HCT116 (cell line): ENCODE measurements at regions not wholly inside any gene's neighbourhood (a gene's known extent, or its start where the extent isn't known, plus 50 kb on each side); places are given as distances from the start of the nearest gene placed in this dataset.

ENCODE experiments used
- ATAC-seq: fragments of 200-7000 bp; cut with Tn5 transposase; 2 replicates; pipeline ENCODE4 v1.9.1; 2020; ENCODE audit warnings: mild to moderate bottlenecking, moderate library complexity
- BruUV-seq: library from RNA; stranded (reverse); fragments of 400-500 nt; replicated peaks from 2 replicates; lab custom pipeline; 2021; lab: Mats Ljungman, UMichigan
- CTCF ChIA-PET: fragments of 300-600 bp; sonication (Branson Sonifier 250); formaldehyde crosslinking; loops from one replicate; lab custom pipeline; 2021; ENCODE audit warnings: antibody characterized with exemption; lab: Charles Lee
- POLR2A ChIA-PET: fragments of 300-600, 350-600 bp; sonication (Branson Sonifier 250); formaldehyde crosslinking; loops from one replicate; lab custom pipeline; 2021; ENCODE audit warnings: antibody characterized with exemption; lab: Charles Lee
- RAD21 ChIA-PET, 2 experiments: fragments of 300-600 bp; sonication (Branson Sonifier 250); formaldehyde crosslinking; loops; one replicate each; lab custom pipeline; 2023; ENCODE audit warnings: low total read pairs in 2 of 2; ENCODE audit not compliant: uncharacterized antibody in 2 of 2, unreplicated experiment in 2 of 2, low non-redundant PET in 1 of 2; lab: Charles Lee
- DNase-seq: peaks from one replicate; pipeline ENCODE4 v3.0.0-alpha.2; 2010; ENCODE audit warnings: low read depth, low spot score
- H2AFZ ChIP-seq: fragments of 200-600 bp; shearing (Covaris generic), sonication (generic); 2 replicates; pipeline ENCODE4 v1.6.1; 2017; ENCODE audit warnings: low read depth, mixed run types, mixed read lengths, antibody characterized with exemption, low read length; ENCODE audit not compliant: poor library complexity, severe bottlenecking
- H3K27ac ChIP-seq: 2 replicates; pipeline ENCODE4 v1.5.1; 2012; ENCODE audit warnings: low read depth, low read length
- H3K27me3 ChIP-seq: fragments of 200-600 bp; sonication (generic); 2 replicates; pipeline ENCODE4 v1.6.1; 2016; ENCODE audit warnings: mixed run types, low read length, mixed read lengths; ENCODE audit not compliant: insufficient read depth
- H3K36me3 ChIP-seq, 2 experiments: fragments of 200-500 bp in 1 of 2; fragments of 200-600 bp in 1 of 2; sonication (Bioruptor generic) in 1 of 2; sonication (generic) in 1 of 2; 2 replicates each; pipeline versions ENCODE4 v1.5.1 to v1.6.1; 2014 to 2016; ENCODE audit warnings: low read length in 2 of 2, inconsistent platforms in 1 of 2, mixed read lengths in 1 of 2, mixed run types in 1 of 2; ENCODE audit not compliant: insufficient read depth in 2 of 2, control insufficient read depth in 1 of 2
- H3K4me1 ChIP-seq, 2 experiments: fragments of 200-600 bp in 1 of 2; sonication (generic) in 1 of 2; 2 replicates each; pipeline versions ENCODE4 v1.5.1 to v1.6.1; 2012 to 2017; ENCODE audit warnings: low read length in 2 of 2, inconsistent platforms in 1 of 2, mild to moderate bottlenecking in 1 of 2, mixed read lengths in 1 of 2, mixed run types in 1 of 2, moderate library complexity in 1 of 2; ENCODE audit not compliant: insufficient read depth in 2 of 2, control insufficient read depth in 1 of 2
- H3K4me2 ChIP-seq: fragments of 200-600 bp; sonication (generic); 2 replicates; pipeline ENCODE4 v1.6.1; 2017; ENCODE audit warnings: mixed run types, low read length, mixed read lengths
- H3K4me3 ChIP-seq, 2 experiments: fragments of 200-600 bp in 1 of 2; sonication (generic) in 1 of 2; replicated peaks in 1 of 2; 2 replicates each; pipeline ENCODE4 v1.5.1; 2011 to 2016; ENCODE audit warnings: low read length in 2 of 2, control low read depth in 1 of 2, low read depth in 1 of 2, mild to moderate bottlenecking in 1 of 2, mixed read lengths in 1 of 2, mixed run types in 1 of 2
- H3K79me2 ChIP-seq: fragments of 200-600 bp; sonication (generic); 2 replicates; pipeline ENCODE4 v1.6.1; 2017; ENCODE audit warnings: mild to moderate bottlenecking, mixed run types, low read length, moderate library complexity, mixed read lengths; ENCODE audit not compliant: insufficient read depth
- H3K9ac ChIP-seq: fragments of 200-600 bp; sonication (generic); 2 replicates; pipeline ENCODE4 v1.6.1; 2016; ENCODE audit warnings: low read length, mixed read lengths
- H3K9me2 ChIP-seq: fragments of 200-600 bp; sonication (generic), shearing (Covaris generic); 2 replicates; pipeline ENCODE4 v1.6.1; 2017; ENCODE audit warnings: mixed run types, mild to moderate bottlenecking, moderate library complexity; ENCODE audit not compliant: insufficient read depth
- H3K9me3 ChIP-seq, 2 experiments: fragments of 200-500 bp in 1 of 2; fragments of 200-600 bp in 1 of 2; sonication (Bioruptor generic) in 1 of 2; sonication (generic) in 1 of 2; 2 replicates each; pipeline ENCODE4 v1.6.1; 2014 to 2017; ENCODE audit warnings: low read length in 2 of 2, mixed read lengths in 2 of 2, inconsistent platforms in 1 of 2, low read depth in 1 of 2, mild to moderate bottlenecking in 1 of 2, mixed run types in 1 of 2, moderate library complexity in 1 of 2; ENCODE audit not compliant: control insufficient read depth in 1 of 2, insufficient read depth in 1 of 2
- H4K20me1 ChIP-seq: fragments of 200-600 bp; sonication (generic), shearing (Covaris generic); 2 replicates; pipeline ENCODE4 v1.6.1; 2017; ENCODE audit warnings: mixed run types, mild to moderate bottlenecking, moderate library complexity; ENCODE audit not compliant: insufficient read depth
- CBX3 ChIP-seq: IDR thresholded peaks from 2 replicates; pipeline ENCODE4 v1.6.1; 2012; ENCODE audit warnings: low read depth
- EGR1 ChIP-seq: IDR thresholded peaks from 2 replicates; pipeline ENCODE4 v1.6.1; 2012; ENCODE audit warnings: low read depth
- ELF1 ChIP-seq: IDR thresholded peaks from 2 replicates; pipeline ENCODE4 v1.6.1; 2012; ENCODE audit warnings: low read depth, borderline replicate concordance
- EZH2 ChIP-seq: fragments of 200-600 bp; sonication (generic); IDR thresholded peaks from 2 replicates; pipeline ENCODE4 v1.6.1; 2017; ENCODE audit warnings: antibody characterized with exemption, mixed run types
- EZH2phosphoT487 ChIP-seq: fragments of 200-600 bp; IDR thresholded peaks from 2 replicates; pipeline ENCODE4 v1.6.1; 2018; ENCODE audit warnings: antibody characterized with exemption, borderline replicate concordance
- JUND ChIP-seq: IDR thresholded peaks from 2 replicates; pipeline ENCODE4 v1.6.1; 2012
- POLR2A ChIP-seq: IDR thresholded peaks from 2 replicates; pipeline ENCODE4 v1.7.0; 2011; ENCODE audit warnings: borderline replicate concordance; ENCODE audit not compliant: insufficient read depth, insufficient read length; ENCODE audit errors: extremely low read depth
- POLR2AphosphoS5 ChIP-seq: IDR thresholded peaks from 2 replicates; pipeline ENCODE4 v1.6.1; 2011; ENCODE audit warnings: mild to moderate bottlenecking, low read depth, low read length, moderate library complexity
- RAD21 ChIP-seq: IDR thresholded peaks from 2 replicates; pipeline ENCODE4 v1.6.1; 2012; ENCODE audit warnings: low read depth, mild to moderate bottlenecking
- SIN3A ChIP-seq: IDR thresholded peaks from 2 replicates; pipeline ENCODE4 v1.6.1; 2012; ENCODE audit warnings: low read depth
- SP1 ChIP-seq: IDR thresholded peaks from 2 replicates; pipeline ENCODE4 v1.6.1; 2012; ENCODE audit warnings: low read depth
- TCF7L2 ChIP-seq: IDR thresholded peaks from 2 replicates; pipeline ENCODE4 v1.7.0; 2011; ENCODE audit warnings: borderline replicate concordance, inconsistent platforms; ENCODE audit not compliant: insufficient read depth, insufficient read length; ENCODE audit errors: extremely low read depth
- ZFX ChIP-seq: fragments of 450-650 bp; IDR thresholded peaks from 2 replicates; pipeline ENCODE4 v1.6.1; 2017
- intact Hi-C: fragments of 100-400 bp; cut with micrococcal nuclease; formaldehyde crosslinking; loops from 2 replicates; pipeline ENCODE4 v1.10.0; 2022
- TF ChIP-seq, protein P1 (sequence below): IDR thresholded peaks from 2 replicates; pipeline ENCODE4 v1.6.1; 2011; ENCODE audit warnings: mild to moderate bottlenecking, low read length, moderate library complexity; ENCODE audit not compliant: insufficient replicate concordance; ENCODE audit errors: extremely low read depth
- TF ChIP-seq, protein P2 (sequence below): IDR thresholded peaks from 2 replicates; pipeline ENCODE4 v1.6.1; 2012; ENCODE audit warnings: low read depth
- TF ChIP-seq, protein P3 (sequence below): IDR thresholded peaks from 2 replicates; pipeline ENCODE4 v1.6.1; 2012

DNA sequence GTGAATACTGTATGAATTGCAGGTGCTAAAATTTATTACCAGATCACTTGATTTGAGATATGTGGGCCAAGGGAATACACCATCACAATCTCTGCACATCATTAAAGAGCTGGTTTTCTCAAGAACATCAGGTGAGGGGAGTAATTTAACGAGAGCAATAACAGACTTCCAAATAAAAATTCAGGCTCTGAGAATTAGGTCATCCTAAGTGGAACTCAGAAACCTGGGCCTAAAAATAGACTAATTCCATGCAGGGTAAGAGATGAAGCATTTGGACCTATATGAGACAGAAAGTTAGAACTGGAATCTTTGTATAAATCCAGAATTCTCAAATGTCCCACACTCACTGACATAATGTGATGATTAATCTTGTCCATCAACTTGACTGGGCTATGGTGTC lies 331.1 kb downstream of the ZNF621 start:
- H3K9me2 ChIP-seq: no peaks in the 10 kb centered on the region
- H3K4me3 ChIP-seq: no peak overlapping the region
- no peaks in the 10 kb centered on the region for H3K27me3 ChIP-seq
- H3K27ac ChIP-seq: no peak overlapping the region
- no peak overlapping the region for H3K4me2 ChIP-seq
- H3K36me3 ChIP-seq: no peaks in the 10 kb centered on the region
- H3K4me1 ChIP-seq: no peaks in the 10 kb centered on the region
- ATAC-seq (no peak), DNase-seq (no peak)
- ChIA-PET POLR2A (no interaction called here), RAD21 (no interaction called here)
- intact Hi-C loops: no loop called here
- no TSS peak for BruUV-seq
- no peak overlapping the region for H3K9ac ChIP-seq
- no peaks in the 10 kb centered on the region for H3K79me2 ChIP-seq
- no peak for TF ChIP-seq RAD21
- TF ChIP-seq, all 23 proteins: peak for 0
- no peaks in the 10 kb centered on the region for H3K9me3 ChIP-seq
- no peaks in the 10 kb centered on the region for H4K20me1 ChIP-seq
- CTCF ChIA-PET: no interaction called here
- no peak overlapping the region for H2AFZ ChIP-seq

DNA sequence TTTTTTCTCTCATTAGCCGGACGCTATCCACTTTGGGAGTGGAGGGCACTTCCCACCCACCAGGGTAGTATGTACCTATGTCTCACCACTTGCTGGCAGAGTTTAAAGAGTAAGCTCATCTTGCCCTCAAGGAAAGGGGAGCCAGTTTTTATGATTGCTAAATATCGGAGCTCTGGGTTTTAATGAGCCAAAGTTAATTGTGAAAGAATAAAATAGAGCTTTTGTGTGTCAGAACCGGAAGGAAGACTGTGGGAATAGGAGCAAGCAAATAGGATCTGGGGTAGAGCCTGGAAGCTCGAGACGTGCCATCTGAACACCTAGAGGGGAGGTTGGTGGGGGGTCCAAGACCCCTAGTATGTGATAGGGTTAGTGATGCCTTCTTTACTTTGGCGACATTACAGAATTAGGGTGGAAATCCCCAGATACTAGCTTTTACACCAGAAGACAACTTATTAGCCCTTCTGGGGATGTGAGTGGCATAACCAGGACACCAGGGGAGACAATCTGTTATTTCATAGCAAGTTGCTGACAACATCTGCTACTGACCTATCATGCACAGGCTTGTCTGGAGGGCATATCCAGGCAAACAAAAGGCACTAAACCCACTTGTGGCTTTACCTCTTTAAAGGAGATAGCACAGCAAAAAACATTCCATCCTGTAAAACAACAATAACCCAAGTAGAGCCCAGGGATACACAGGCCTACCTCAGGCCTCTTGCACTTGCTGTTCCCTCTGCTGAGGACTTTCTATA lies 333.8 kb downstream of the ZNF621 start:
- BruUV-seq: no TSS peak
- CTCF ChIA-PET: no interaction called here
- TF ChIP-seq POLR2A (no peak), EZH2phosphoT487 (no peak), POLR2AphosphoS5 (no peak), SIN3A (no peak), EZH2 (no peak), SP1 (no peak), TCF7L2 (no peak), ZFX (no peak), JUND (no peak), EGR1 (no peak), CBX3 (no peak), ELF1 (no peak)
- TF ChIP-seq, protein P1, sequence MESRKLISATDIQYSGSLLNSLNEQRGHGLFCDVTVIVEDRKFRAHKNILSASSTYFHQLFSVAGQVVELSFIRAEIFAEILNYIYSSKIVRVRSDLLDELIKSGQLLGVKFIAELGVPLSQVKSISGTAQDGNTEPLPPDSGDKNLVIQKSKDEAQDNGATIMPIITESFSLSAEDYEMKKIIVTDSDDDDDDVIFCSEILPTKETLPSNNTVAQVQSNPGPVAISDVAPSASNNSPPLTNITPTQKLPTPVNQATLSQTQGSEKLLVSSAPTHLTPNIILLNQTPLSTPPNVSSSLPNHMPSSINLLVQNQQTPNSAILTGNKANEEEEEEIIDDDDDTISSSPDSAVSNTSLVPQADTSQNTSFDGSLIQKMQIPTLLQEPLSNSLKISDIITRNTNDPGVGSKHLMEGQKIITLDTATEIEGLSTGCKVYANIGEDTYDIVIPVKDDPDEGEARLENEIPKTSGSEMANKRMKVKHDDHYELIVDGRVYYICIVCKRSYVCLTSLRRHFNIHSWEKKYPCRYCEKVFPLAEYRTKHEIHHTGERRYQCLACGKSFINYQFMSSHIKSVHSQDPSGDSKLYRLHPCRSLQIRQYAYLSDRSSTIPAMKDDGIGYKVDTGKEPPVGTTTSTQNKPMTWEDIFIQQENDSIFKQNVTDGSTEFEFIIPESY: no peak
- TF ChIP-seq, protein P2, sequence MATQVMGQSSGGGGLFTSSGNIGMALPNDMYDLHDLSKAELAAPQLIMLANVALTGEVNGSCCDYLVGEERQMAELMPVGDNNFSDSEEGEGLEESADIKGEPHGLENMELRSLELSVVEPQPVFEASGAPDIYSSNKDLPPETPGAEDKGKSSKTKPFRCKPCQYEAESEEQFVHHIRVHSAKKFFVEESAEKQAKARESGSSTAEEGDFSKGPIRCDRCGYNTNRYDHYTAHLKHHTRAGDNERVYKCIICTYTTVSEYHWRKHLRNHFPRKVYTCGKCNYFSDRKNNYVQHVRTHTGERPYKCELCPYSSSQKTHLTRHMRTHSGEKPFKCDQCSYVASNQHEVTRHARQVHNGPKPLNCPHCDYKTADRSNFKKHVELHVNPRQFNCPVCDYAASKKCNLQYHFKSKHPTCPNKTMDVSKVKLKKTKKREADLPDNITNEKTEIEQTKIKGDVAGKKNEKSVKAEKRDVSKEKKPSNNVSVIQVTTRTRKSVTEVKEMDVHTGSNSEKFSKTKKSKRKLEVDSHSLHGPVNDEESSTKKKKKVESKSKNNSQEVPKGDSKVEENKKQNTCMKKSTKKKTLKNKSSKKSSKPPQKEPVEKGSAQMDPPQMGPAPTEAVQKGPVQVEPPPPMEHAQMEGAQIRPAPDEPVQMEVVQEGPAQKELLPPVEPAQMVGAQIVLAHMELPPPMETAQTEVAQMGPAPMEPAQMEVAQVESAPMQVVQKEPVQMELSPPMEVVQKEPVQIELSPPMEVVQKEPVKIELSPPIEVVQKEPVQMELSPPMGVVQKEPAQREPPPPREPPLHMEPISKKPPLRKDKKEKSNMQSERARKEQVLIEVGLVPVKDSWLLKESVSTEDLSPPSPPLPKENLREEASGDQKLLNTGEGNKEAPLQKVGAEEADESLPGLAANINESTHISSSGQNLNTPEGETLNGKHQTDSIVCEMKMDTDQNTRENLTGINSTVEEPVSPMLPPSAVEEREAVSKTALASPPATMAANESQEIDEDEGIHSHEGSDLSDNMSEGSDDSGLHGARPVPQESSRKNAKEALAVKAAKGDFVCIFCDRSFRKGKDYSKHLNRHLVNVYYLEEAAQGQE: no peak
- TF ChIP-seq, protein P3, sequence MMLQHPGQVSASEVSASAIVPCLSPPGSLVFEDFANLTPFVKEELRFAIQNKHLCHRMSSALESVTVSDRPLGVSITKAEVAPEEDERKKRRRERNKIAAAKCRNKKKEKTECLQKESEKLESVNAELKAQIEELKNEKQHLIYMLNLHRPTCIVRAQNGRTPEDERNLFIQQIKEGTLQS: no peak

More for the DNA sequence above, 333.8 kb downstream of the ZNF621 start:
- H3K27ac ChIP-seq: no peak overlapping the region
- no peak overlapping the region for H2AFZ ChIP-seq
- H3K27me3 ChIP-seq: no peaks in the 10 kb centered on the region
- no peak overlapping the region for H3K9ac ChIP-seq
- ChIA-PET RAD21 (no interaction called here), POLR2A (no interaction called here)
- H3K4me1 ChIP-seq: no peaks in the 10 kb centered on the region
- H3K9me3 ChIP-seq: no peaks in the 10 kb centered on the region
- H3K4me2 ChIP-seq: no peak overlapping the region
- ATAC-seq (no peak), DNase-seq (no peak)
- H3K4me3 ChIP-seq: no peak overlapping the region
- H3K9me2 ChIP-seq: no peaks in the 10 kb centered on the region
- H3K36me3 ChIP-seq: no peaks in the 10 kb centered on the region
- intact Hi-C loops: no loop called here
- H3K79me2 ChIP-seq: no peaks in the 10 kb centered on the region
- H4K20me1 ChIP-seq: no peaks in the 10 kb centered on the region
